Neural progenitor cell (in vitro differentiated cells): ENCODE measurements at regions not wholly inside any gene's neighbourhood (a gene's known extent, or its start where the extent isn't known, plus 50 kb on each side); places are given as distances from the start of the nearest gene placed in this dataset.

Experiments used
- CTCF ChIP-seq: fragments of 200-600 bp; sonication (generic); IDR thresholded peaks from 2 replicates; pipeline ENCODE4 v1.5.1; 2017; ENCODE audit warnings: antibody characterized with exemption, mild to moderate bottlenecking
- EZH2 ChIP-seq: fragments of 200-600 bp; sonication (generic); IDR thresholded peaks from 2 replicates; pipeline ENCODE4 v1.6.1; 2017; ENCODE audit warnings: antibody characterized with exemption, mild to moderate bottlenecking, moderate library complexity

- TF ChIP-seq CTCF = no peak
- no peak for TF ChIP-seq EZH2
These were observed 51.5 kb upstream of the ARL15 start for GRCh38 chr5:54361691-54362411.
